OCI-LY3 (cell line): ENCODE measurements at regions not wholly inside any gene's neighbourhood (a gene's known extent, or its start where the extent isn't known, plus 50 kb on each side); places are given as distances from the start of the nearest gene placed in this dataset.

Experiments
- H2AFZ ChIP-seq: fragments of 200-600, 300-600 bp; shearing (Covaris generic); 2 replicates; pipeline ENCODE4 v1.6.0; 2014; ENCODE audit warnings: antibody characterized with exemption, low read depth, low read length
- H3K27ac ChIP-seq: fragments of 200-600, 300-600 bp; sonication (generic); 2 replicates; pipeline ENCODE4 v1.5.1; 2014; ENCODE audit warnings: mild to moderate bottlenecking, low read length, moderate library complexity, mixed read lengths
- H3K27me3 ChIP-seq: fragments of 200-600, 300-600 bp; sonication (generic); 2 replicates; pipeline ENCODE4 v1.6.1; 2014; ENCODE audit warnings: low read depth, low read length, mixed read lengths
- H3K36me3 ChIP-seq: fragments of 200-600, 300-600 bp; sonication (generic); replicated peaks from 2 replicates; pipeline ENCODE3; 2014; ENCODE audit warnings: low read depth, low read length, mixed read lengths
- H3K4me1 ChIP-seq: fragments of 300-600, 200-600 bp; sonication (generic); 2 replicates; pipeline ENCODE4 v1.6.1; 2014; ENCODE audit warnings: low read length, mixed read lengths
- H3K4me2 ChIP-seq: fragments of 200-600, 300-600 bp; sonication (generic); 2 replicates; pipeline ENCODE4 v1.6.1; 2014; ENCODE audit warnings: low read length, mixed read lengths
- H3K4me3 ChIP-seq: fragments of 300-600, 200-600 bp; sonication (generic); 2 replicates; pipeline ENCODE4 v1.5.1; 2014; ENCODE audit warnings: antibody characterized with exemption, mild to moderate bottlenecking, low read length, moderate library complexity
- H3K79me2 ChIP-seq: fragments of 300-600, 200-600 bp; shearing (Covaris generic); 2 replicates; pipeline ENCODE4 v1.6.1; 2014; ENCODE audit warnings: mild to moderate bottlenecking, low read length, mixed read lengths
- H3K9ac ChIP-seq: fragments of 300-600, 200-600 bp; shearing (Covaris generic); 2 replicates; pipeline ENCODE4 v1.6.0; 2014; ENCODE audit warnings: mild to moderate bottlenecking, low read length, moderate library complexity
- H3K9me3 ChIP-seq: fragments of 200-600, 300-600 bp; shearing (Covaris generic); 2 replicates; pipeline ENCODE4 v1.6.1; 2014; ENCODE audit warnings: low read length, mixed read lengths; ENCODE audit not compliant: insufficient read depth
- H4K20me1 ChIP-seq: fragments of 200-600, 300-600 bp; sonication (generic); 2 replicates; pipeline ENCODE4 v1.6.1; 2016; ENCODE audit warnings: low read length, mixed read lengths; ENCODE audit not compliant: insufficient read depth
- EZH2phosphoT487 ChIP-seq: fragments of 200-600 bp; shearing (Covaris generic); IDR thresholded peaks from 2 replicates; pipeline ENCODE4 v1.6.1; 2018; ENCODE audit warnings: antibody characterized with exemption, mixed run types, low read depth
- TF ChIP-seq, protein P1 (sequence below): fragments of 200-600, 300-600 bp; sonication (generic); IDR thresholded peaks from 2 replicates; pipeline ENCODE4 v1.5.1; 2014; ENCODE audit warnings: antibody characterized with exemption, low read length, low read depth

DNA sequence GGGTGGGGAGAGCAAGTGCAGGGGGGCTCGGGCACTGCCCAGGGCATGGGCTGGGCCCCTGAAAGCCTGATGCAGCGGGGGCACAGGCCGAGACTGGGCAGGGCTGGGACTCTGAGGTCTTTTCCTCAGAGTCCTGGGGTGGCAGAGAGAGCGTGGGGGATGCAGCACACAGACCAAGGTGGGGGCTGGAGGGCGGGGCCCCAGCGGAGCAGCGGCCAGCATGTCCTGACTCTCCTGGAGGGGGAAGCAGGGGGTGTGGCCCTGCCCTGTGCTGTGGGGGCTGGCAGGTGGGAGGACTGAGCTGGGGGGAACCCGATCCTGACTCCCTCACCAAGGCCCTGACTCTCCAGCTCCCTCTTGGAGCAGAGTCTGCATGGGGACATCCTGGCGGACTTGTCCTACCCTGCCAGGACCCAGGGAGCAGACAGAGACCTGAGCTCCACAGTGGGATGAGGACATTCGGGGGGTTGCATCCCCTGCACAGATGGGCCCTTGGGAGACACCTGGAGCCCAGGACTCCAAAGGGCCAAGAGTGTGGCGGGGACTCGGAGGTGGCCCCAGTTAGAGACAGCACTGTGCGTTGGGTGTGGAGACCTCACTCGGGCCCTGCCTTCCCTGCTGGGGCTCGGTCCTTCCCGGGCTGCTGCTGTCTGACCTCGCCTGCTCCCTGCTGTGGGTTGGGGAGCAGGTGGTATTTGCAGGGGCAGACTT is 326.1 kb downstream of the TMEM121 start:
- Histone ChIP-seq H3K36me3 (peaks cover 56% of the 10 kb centered on the region), H3K9ac (no peak overlapping the region), H2AFZ (no peak overlapping the region), H3K4me2 (no peak overlapping the region), H3K79me2 (peaks cover 46% of the 10 kb centered on the region), H3K9me3 (no peaks in the 10 kb centered on the region), H3K27ac (peak overlapping the region; percentile 20; the same call in 1 of the 2 replicates), H3K27me3 (no peaks in the 10 kb centered on the region), H4K20me1 (peaks cover 21% of the 10 kb centered on the region; the same call in 1 of the 2 replicates), H3K4me1 (peaks cover 29% of the 10 kb centered on the region), H3K4me3 (no peak overlapping the region)
- TF ChIP-seq EZH2phosphoT487, result no peak
- TF ChIP-seq, protein P1, sequence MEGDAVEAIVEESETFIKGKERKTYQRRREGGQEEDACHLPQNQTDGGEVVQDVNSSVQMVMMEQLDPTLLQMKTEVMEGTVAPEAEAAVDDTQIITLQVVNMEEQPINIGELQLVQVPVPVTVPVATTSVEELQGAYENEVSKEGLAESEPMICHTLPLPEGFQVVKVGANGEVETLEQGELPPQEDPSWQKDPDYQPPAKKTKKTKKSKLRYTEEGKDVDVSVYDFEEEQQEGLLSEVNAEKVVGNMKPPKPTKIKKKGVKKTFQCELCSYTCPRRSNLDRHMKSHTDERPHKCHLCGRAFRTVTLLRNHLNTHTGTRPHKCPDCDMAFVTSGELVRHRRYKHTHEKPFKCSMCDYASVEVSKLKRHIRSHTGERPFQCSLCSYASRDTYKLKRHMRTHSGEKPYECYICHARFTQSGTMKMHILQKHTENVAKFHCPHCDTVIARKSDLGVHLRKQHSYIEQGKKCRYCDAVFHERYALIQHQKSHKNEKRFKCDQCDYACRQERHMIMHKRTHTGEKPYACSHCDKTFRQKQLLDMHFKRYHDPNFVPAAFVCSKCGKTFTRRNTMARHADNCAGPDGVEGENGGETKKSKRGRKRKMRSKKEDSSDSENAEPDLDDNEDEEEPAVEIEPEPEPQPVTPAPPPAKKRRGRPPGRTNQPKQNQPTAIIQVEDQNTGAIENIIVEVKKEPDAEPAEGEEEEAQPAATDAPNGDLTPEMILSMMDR, result no peak

DNA sequence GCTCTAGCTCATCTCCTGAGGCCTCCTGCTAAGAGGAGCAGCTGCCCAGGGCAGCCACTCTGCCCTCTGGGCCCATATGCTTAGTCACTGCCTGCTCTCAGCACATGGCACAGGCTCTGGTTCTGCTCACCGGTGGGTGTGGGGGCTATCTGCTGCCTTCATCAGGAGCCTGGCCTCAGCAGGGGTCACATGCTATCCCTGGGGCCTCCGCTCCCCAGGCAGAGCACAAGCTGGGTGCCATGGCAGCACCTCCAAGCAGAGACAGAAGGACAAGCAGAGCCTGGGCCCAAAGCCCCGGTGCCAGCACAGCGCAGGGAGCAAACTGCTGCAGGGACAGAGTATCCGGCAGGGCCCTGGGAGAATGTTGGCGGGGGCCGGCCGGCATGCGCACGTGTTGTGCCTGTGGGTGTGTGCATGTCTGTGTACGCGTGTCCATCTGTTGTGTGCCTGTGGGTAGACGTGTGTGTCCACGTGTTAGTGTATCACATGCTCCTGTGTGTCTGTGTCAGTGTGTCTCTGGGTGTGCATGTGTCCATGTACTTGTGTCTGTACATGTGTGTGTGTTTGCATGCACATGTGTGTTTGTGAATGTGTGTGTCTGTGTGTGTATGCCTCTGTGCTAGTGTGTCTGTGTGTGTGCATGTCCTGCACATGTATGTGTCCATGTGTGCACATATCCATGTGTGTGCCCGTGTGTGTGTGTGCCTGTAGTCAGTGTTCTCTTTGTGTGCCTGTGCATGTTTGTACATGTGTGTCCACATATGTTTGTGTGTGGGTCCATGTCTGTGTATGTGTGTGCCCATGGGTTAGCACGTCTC is 326.9 kb downstream of the TMEM121 start:
- Histone ChIP-seq H3K4me2 (no peak overlapping the region), H3K4me3 (no peak overlapping the region), H3K27me3 (no peaks in the 10 kb centered on the region), H3K27ac (peak overlapping the region; percentile 20), H3K79me2 (peaks cover 54% of the 10 kb centered on the region), H3K9me3 (no peaks in the 10 kb centered on the region), H3K4me1 (peaks cover 29% of the 10 kb centered on the region), H3K36me3 (peaks cover 56% of the 10 kb centered on the region), H2AFZ (no peak overlapping the region), H3K9ac (no peak overlapping the region), H4K20me1 (peaks cover 21% of the 10 kb centered on the region; the same call in 1 of the 2 replicates)
- TF ChIP-seq, protein P1, result no peak

DNA sequence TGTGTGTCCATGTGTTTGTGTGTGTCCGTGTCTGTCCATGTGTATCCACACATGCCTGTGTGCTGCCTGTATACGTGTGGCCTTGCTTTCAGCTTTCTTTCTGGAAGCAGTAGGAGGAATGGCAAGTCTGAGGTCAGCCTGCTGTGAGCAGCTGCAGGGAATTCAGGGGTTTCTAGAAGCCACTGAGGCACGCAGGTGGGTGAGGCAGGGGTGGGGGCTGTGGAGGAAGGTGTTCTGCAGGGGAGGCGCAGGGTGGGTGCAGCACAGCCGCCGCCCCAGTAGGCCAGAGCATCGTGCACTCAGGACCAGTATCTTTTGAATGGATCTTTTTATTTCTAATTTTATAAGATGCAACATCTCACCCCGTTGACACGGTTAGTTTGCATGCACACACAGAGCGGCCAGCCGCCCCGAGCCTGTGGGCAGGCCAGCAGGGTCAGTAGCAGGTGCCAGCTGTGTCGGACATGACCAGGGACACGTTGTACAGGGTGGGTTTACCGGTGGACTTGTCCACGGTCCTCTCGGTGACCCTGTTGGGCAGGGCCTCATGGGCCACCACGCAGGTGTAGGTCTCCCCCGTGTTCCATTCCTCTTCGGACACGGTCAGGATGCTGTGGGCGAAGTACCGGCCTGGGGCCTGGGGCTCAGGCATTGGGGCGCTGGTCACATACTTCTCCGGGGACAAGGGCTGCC is 327.7 kb downstream of the TMEM121 start:
- TF ChIP-seq, protein P1, result no peak
- TF ChIP-seq EZH2phosphoT487, result no peak
- Histone ChIP-seq H3K27ac (peak overlapping the region; percentile 98), H3K27me3 (no peaks in the 10 kb centered on the region), H3K4me1 (peaks cover 29% of the 10 kb centered on the region), H3K9me3 (no peaks in the 10 kb centered on the region), H4K20me1 (peaks cover 21% of the 10 kb centered on the region; the same call in 1 of the 2 replicates), H3K4me2 (no peak overlapping the region), H3K36me3 (peaks cover 56% of the 10 kb centered on the region), H3K4me3 (no peak overlapping the region), H3K79me2 (peaks cover 62% of the 10 kb centered on the region), H2AFZ (no peak overlapping the region), H3K9ac (no peak overlapping the region)
